H54 (cell line): ENCODE measurements at regions not wholly inside any gene's neighbourhood (a gene's known extent, or its start where the extent isn't known, plus 50 kb on each side); places are given as distances from the start of the nearest gene placed in this dataset.
"Not testable (repeated sequence)": the region's sequence is repeated elsewhere in the genome, so short reads cannot be mapped to it uniquely, and the experiment has no call there.

ENCODE experiments used
- DNase-seq: peaks from one replicate; pipeline ENCODE4 v3.0.0; 2011; ENCODE audit warnings: low spot score, mixed read lengths; ENCODE audit not compliant: insufficient read length
- FAIRE-seq: peaks from 3 replicates; lab custom pipeline; 2011; peaks lifted over from hg19 to GRCh38; lab: Jason Lieb, UNC
- POLR2A ChIP-seq: IDR thresholded peaks from 2 replicates; pipeline ENCODE4 v1.6.1; 2011; ENCODE audit warnings: low read depth, mild to moderate bottlenecking, low read length

GRCh38 chr7:6978326-6978725 lies 152.3 kb upstream of the CCZ1B start:
- not testable (repeated sequence) for FAIRE-seq

GRCh38 chr7:6979456-6979855 lies 153.4 kb upstream of the CCZ1B start:
- FAIRE-seq, DNase-seq: not testable (repeated sequence)

More at GRCh38 chr7:6978326-6978725, 152.3 kb upstream of the CCZ1B start:
- DNase-seq, result not testable (repeated sequence)

GRCh38 chr7:6982375-6982774 lies 156.3 kb upstream of the CCZ1B start:
- not testable (repeated sequence) for FAIRE-seq, DNase-seq

- FAIRE-seq, DNase-seq: not testable (repeated sequence)
Measured at GRCh38 chr7:6986892-6987291, 160.8 kb upstream of the CCZ1B start.

- DNase-seq, FAIRE-seq: not testable (repeated sequence)
Measured at GRCh38 chr7:6988608-6989007, 162.5 kb upstream of the CCZ1B start.

GRCh38 chr7:6989968-6990367 lies 163.9 kb upstream of the CCZ1B start:
- not testable (repeated sequence) for FAIRE-seq, DNase-seq

- FAIRE-seq, DNase-seq: not testable (repeated sequence)
Measured at GRCh38 chr7:6990426-6991152, 164.5 kb upstream of the CCZ1B start.

GRCh38 chr7:6991169-6991611 lies 165.1 kb upstream of the CCZ1B start:
- FAIRE-seq, DNase-seq: not testable (repeated sequence)

- DNase-seq, FAIRE-seq: not testable (repeated sequence)
Measured at GRCh38 chr7:6991686-6992085, 165.6 kb upstream of the CCZ1B start.

- DNase-seq, FAIRE-seq: not testable (repeated sequence)
Measured at GRCh38 chr7:6992133-6992532, 166.1 kb upstream of the CCZ1B start.

- not testable (repeated sequence) for FAIRE-seq, DNase-seq
Measured at GRCh38 chr7:6995026-6995425, 169.0 kb upstream of the CCZ1B start.

- not testable (repeated sequence) for FAIRE-seq, DNase-seq
Measured at GRCh38 chr7:6995493-6996289, 169.6 kb upstream of the CCZ1B start.

GRCh38 chr7:6999067-6999666 lies 173.1 kb upstream of the CCZ1B start:
- FAIRE-seq, DNase-seq: not testable (repeated sequence)

GRCh38 chr7:7002418-7003062 lies 176.5 kb upstream of the CCZ1B start:
- FAIRE-seq (no peak), DNase-seq (no peak)
- TF ChIP-seq POLR2A, result no peak
